ENCODE measurements at regions not wholly inside any gene's neighbourhood (a gene's known extent, or its start where the extent isn't known, plus 50 kb on each side); places are given as distances from the start of the nearest gene placed in this dataset.

GRCh38 chr1:83702356-83702755, 296.6 kb downstream of the TTLL7 start:
- no peak overlapping the region for H3K4ac ChIP-seq (ENCODE audit: low read depth, low read length)
- no peak overlapping the region for H2BK5ac ChIP-seq (ENCODE audit: low read depth, low read length, poor library complexity)
- no peak overlapping the region for H4K91ac ChIP-seq (ENCODE audit: low read depth, low read length)
- no peaks in the 10 kb centered on the region for H3K27me3 ChIP-seq (ENCODE audit: insufficient read depth, low read length)
- no peaks in the 10 kb centered on the region for H3K79me2 ChIP-seq (ENCODE audit: control insufficient read depth, insufficient read depth, low read length, poor library complexity)
- no peak overlapping the region for H3K23ac ChIP-seq (ENCODE audit: low read length)
- H3K4me1 ChIP-seq (ENCODE audit: control insufficient read depth in 1 of 2, insufficient read depth in 2 of 2, low read length in 2 of 2): no peaks in the 10 kb centered on the region
- no CpG with 5 or more reads among the region's 1 CpG for WGBS (ENCODE audit: extremely low coverage, insufficient coverage, insufficient read length)
- H2BK12ac ChIP-seq (ENCODE audit: low read length): no peak overlapping the region
- no peak overlapping the region for H2AK5ac ChIP-seq (ENCODE audit: low read length)
- no peak overlapping the region for H3K4me3 ChIP-seq (ENCODE audit: low read depth, low read length)
- H3K4me2 ChIP-seq (ENCODE audit: low read length): no peak overlapping the region
- no peak for DNase-seq
- no peak overlapping the region for H4K12ac ChIP-seq (ENCODE audit: low read depth, low read length)
- no peak overlapping the region for H2AFZ ChIP-seq (ENCODE audit: insufficient read depth, low read length, poor library complexity)
- no peak overlapping the region for H3K9ac ChIP-seq (ENCODE audit: low read length)
- no peak overlapping the region for H4K8ac ChIP-seq (ENCODE audit: low read depth, low read length)
- no peak overlapping the region for H3K18ac ChIP-seq (ENCODE audit: low read length)
- H3K9me3 ChIP-seq (ENCODE audit: insufficient read depth, low read depth, low read length): peaks cover 1% of the 10 kb centered on the region
- H3K36me3 ChIP-seq (ENCODE audit: control insufficient read depth in 1 of 2, insufficient read depth in 2 of 2, low read length in 2 of 2): no peaks in the 10 kb centered on the region
- no peaks in the 10 kb centered on the region for H3K79me1 ChIP-seq (ENCODE audit: low read length)
- H2BK120ac ChIP-seq (ENCODE audit: insufficient read depth, low read length, poor library complexity): no peak overlapping the region
- no peak overlapping the region for H3K14ac ChIP-seq (ENCODE audit: low read length)
- H3K27ac ChIP-seq (ENCODE audit: low read depth, low read length): no peak overlapping the region

- no peaks in the 10 kb centered on the region for H3K36me3 ChIP-seq (ENCODE audit: control insufficient read depth in 1 of 2, insufficient read depth in 2 of 2, low read length in 2 of 2)
- no peak for DNase-seq
- H3K4me1 ChIP-seq (ENCODE audit: control insufficient read depth in 1 of 2, insufficient read depth in 2 of 2, low read length in 2 of 2): no peaks in the 10 kb centered on the region
- no peak overlapping the region for H4K8ac ChIP-seq (ENCODE audit: low read depth, low read length)
- no peaks in the 10 kb centered on the region for H3K79me1 ChIP-seq (ENCODE audit: low read length)
- peaks cover 1% of the 10 kb centered on the region for H3K9me3 ChIP-seq (ENCODE audit: insufficient read depth, low read depth, low read length)
- no peak overlapping the region for H4K12ac ChIP-seq (ENCODE audit: low read depth, low read length)
- peak overlapping the region; percentile 63 for H3K23ac ChIP-seq (ENCODE audit: low read length)
- H2AFZ ChIP-seq (ENCODE audit: insufficient read depth, low read length, poor library complexity): no peak overlapping the region
- no peak overlapping the region for H3K18ac ChIP-seq (ENCODE audit: low read length)
- no peaks in the 10 kb centered on the region for H3K79me2 ChIP-seq (ENCODE audit: control insufficient read depth, insufficient read depth, low read length, poor library complexity)
- no peak overlapping the region for H2AK5ac ChIP-seq (ENCODE audit: low read length)
- no peak overlapping the region for H3K9ac ChIP-seq (ENCODE audit: low read length)
- no peak overlapping the region for H3K4me2 ChIP-seq (ENCODE audit: low read length)
- no peak overlapping the region for H2BK5ac ChIP-seq (ENCODE audit: low read depth, low read length, poor library complexity)
- H2BK120ac ChIP-seq (ENCODE audit: insufficient read depth, low read length, poor library complexity): no peak overlapping the region
- H2BK12ac ChIP-seq (ENCODE audit: low read length): no peak overlapping the region
- no peak overlapping the region for H3K14ac ChIP-seq (ENCODE audit: low read length)
- no CpG with 5 or more reads among the region's 2 CpGs for WGBS (ENCODE audit: extremely low coverage, insufficient coverage, insufficient read length)
- H3K27ac ChIP-seq (ENCODE audit: low read depth, low read length): no peak overlapping the region
- no peak overlapping the region for H3K4me3 ChIP-seq (ENCODE audit: low read depth, low read length)
- H4K91ac ChIP-seq (ENCODE audit: low read depth, low read length): no peak overlapping the region
- no peak overlapping the region for H3K4ac ChIP-seq (ENCODE audit: low read depth, low read length)
- H3K27me3 ChIP-seq (ENCODE audit: insufficient read depth, low read length): no peaks in the 10 kb centered on the region
These were observed 297.6 kb downstream of the TTLL7 start for GRCh38 chr1:83701355-83701754.

DNA sequence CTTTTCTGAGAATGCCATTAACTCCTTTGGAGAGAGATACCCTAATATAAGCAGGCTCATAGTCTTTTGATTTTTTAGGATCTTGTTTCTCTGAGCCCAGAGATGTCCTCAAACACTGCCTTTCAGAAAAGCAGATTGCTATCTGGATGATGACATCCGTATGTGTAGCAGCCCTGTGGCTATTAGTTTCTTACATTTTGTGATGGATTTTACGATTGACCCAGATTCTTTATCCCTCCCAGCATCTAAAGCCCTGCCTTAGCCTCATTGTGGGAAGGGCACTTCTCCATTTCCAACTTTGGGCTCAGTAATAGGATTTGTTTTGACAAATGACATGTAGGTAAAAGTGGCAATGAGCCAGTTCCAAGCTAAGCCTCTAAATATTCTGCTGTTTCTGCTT, 300.3 kb downstream of the TTLL7 start:
- Histone ChIP-seq H3K9ac (ENCODE audit: low read length) (no peak overlapping the region), H3K23ac (ENCODE audit: low read length) (no peak overlapping the region), H3K4me3 (ENCODE audit: low read depth, low read length) (no peak overlapping the region), H3K27me3 (ENCODE audit: insufficient read depth, low read length) (no peaks in the 10 kb centered on the region), H3K27ac (ENCODE audit: low read depth, low read length) (no peak overlapping the region), H2BK12ac (ENCODE audit: low read length) (no peak overlapping the region), H3K4ac (ENCODE audit: low read depth, low read length) (no peak overlapping the region), H3K18ac (ENCODE audit: low read length) (no peak overlapping the region), H3K79me2 (ENCODE audit: control insufficient read depth, insufficient read depth, low read length, poor library complexity) (no peaks in the 10 kb centered on the region), H3K4me2 (ENCODE audit: low read length) (no peak overlapping the region), H4K8ac (ENCODE audit: low read depth, low read length) (no peak overlapping the region), H3K36me3 (ENCODE audit: control insufficient read depth in 1 of 2, insufficient read depth in 2 of 2, low read length in 2 of 2) (no peaks in the 10 kb centered on the region), H2AFZ (ENCODE audit: insufficient read depth, low read length, poor library complexity) (no peak overlapping the region), H3K4me1 (ENCODE audit: control insufficient read depth in 1 of 2, insufficient read depth in 2 of 2, low read length in 2 of 2) (peaks cover 1 to 2% of the 10 kb centered on the region in 2 experiments), H2AK5ac (ENCODE audit: low read length) (no peak overlapping the region), H4K12ac (ENCODE audit: low read depth, low read length) (no peak overlapping the region), H3K14ac (ENCODE audit: low read length) (no peak overlapping the region), H2BK120ac (ENCODE audit: insufficient read depth, low read length, poor library complexity) (no peak overlapping the region), H2BK5ac (ENCODE audit: low read depth, low read length, poor library complexity) (no peak overlapping the region), H3K9me3 (ENCODE audit: insufficient read depth, low read depth, low read length) (peaks cover 1% of the 10 kb centered on the region), H4K91ac (ENCODE audit: low read depth, low read length) (no peak overlapping the region), H3K79me1 (ENCODE audit: low read length) (no peaks in the 10 kb centered on the region)
- DNase-seq: no peak
- WGBS (ENCODE audit: extremely low coverage, insufficient coverage, insufficient read length): no CpG with 5 or more reads among the region's 2 CpGs

- no peak overlapping the region for H3K9ac ChIP-seq (ENCODE audit: low read length)
- peaks cover 1% of the 10 kb centered on the region for H3K9me3 ChIP-seq (ENCODE audit: insufficient read depth, low read depth, low read length)
- no peak overlapping the region for H3K4ac ChIP-seq (ENCODE audit: low read depth, low read length)
- H2AFZ ChIP-seq (ENCODE audit: insufficient read depth, low read length, poor library complexity): no peak overlapping the region
- no peak overlapping the region for H3K14ac ChIP-seq (ENCODE audit: low read length)
- H2AK5ac ChIP-seq (ENCODE audit: low read length): no peak overlapping the region
- H3K4me1 ChIP-seq (ENCODE audit: control insufficient read depth in 1 of 2, insufficient read depth in 2 of 2, low read length in 2 of 2): peaks cover 2 to 5% of the 10 kb centered on the region in 2 experiments
- no peak overlapping the region for H3K4me3 ChIP-seq (ENCODE audit: low read depth, low read length)
- no peak overlapping the region for H4K12ac ChIP-seq (ENCODE audit: low read depth, low read length)
- DNase-seq: no peak
- no peak overlapping the region for H4K91ac ChIP-seq (ENCODE audit: low read depth, low read length)
- no peak overlapping the region for H2BK5ac ChIP-seq (ENCODE audit: low read depth, low read length, poor library complexity)
- no peaks in the 10 kb centered on the region for H3K27me3 ChIP-seq (ENCODE audit: insufficient read depth, low read length)
- H2BK120ac ChIP-seq (ENCODE audit: insufficient read depth, low read length, poor library complexity): no peak overlapping the region
- no peak overlapping the region for H4K8ac ChIP-seq (ENCODE audit: low read depth, low read length)
- H3K79me2 ChIP-seq (ENCODE audit: control insufficient read depth, insufficient read depth, low read length, poor library complexity): no peaks in the 10 kb centered on the region
- no peak overlapping the region for H2BK12ac ChIP-seq (ENCODE audit: low read length)
- H3K27ac ChIP-seq (ENCODE audit: low read depth, low read length): no peak overlapping the region
- H3K4me2 ChIP-seq (ENCODE audit: low read length): no peak overlapping the region
- H3K23ac ChIP-seq (ENCODE audit: low read length): no peak overlapping the region
- H3K18ac ChIP-seq (ENCODE audit: low read length): no peak overlapping the region
- no peaks in the 10 kb centered on the region for H3K79me1 ChIP-seq (ENCODE audit: low read length)
- H3K36me3 ChIP-seq (ENCODE audit: control insufficient read depth in 1 of 2, insufficient read depth in 2 of 2, low read length in 2 of 2): no peaks in the 10 kb centered on the region
These were observed 301.0 kb downstream of the TTLL7 start for GRCh38 chr1:83697961-83698360.
